HG03039 (cell line): ENCODE measurements at regions not wholly inside any gene's neighbourhood (a gene's known extent, or its start where the extent isn't known, plus 50 kb on each side); places are given as distances from the start of the nearest gene placed in this dataset.

Experiments
- ATAC-seq: cut with Tn5 transposase; IDR thresholded peaks from one replicate; pipeline ENCODE4 v1.9.1; 2021; ENCODE audit warnings: mild to moderate bottlenecking, moderate library complexity; ENCODE audit not compliant: unreplicated experiment

DNA sequence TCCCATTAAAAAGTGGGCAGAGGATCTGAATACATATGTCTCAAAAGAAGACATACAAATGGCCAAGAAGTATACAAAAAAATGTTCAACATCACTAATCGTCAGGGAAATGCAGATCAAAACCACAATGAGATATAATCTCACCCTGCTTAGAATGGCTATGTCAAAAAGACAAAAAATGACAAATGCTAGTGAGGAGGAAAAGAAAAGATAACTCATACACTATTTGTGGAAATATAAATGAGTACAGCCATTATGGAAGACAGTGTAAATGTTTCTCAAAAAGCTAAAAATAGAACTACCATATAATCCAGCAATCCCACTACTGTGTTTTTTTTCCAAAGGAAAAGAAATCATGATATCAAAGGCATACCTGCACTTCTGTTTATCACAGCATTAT lies 450.7 kb downstream of the EFNA5 start:
- no peak for ATAC-seq

DNA sequence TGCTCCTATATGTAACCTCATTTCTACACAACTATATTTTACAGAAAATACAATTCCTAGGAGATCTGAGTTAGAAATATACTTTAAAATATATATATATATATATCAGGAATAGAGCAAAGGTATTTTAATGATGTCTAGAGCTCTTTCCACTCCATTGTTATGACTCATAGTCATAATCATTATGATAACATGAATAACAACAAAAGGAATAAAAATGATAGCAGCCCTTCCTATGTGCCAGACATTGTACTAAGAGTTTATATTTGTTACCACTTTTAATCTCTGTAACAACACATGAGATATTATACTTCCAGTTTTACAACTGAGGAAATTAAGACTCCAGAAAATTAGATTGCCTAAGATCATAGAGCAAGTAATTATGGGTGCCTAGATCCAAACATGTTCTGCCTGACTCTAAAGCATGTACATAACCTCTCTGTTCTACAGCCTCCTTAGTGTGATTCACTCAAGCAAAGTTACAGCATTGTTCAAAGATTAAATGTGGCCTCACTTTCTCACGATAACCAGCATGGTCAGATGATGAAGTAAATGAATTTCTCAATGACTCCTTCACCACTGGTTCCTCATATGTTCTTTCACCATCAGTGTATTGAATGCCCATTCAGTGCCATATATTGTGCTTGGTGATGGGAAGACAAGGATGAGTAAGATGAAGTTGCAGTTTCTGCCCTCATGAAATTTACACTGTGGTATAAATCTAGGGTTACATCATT lies 452.1 kb downstream of the EFNA5 start:
- no peak for ATAC-seq

DNA sequence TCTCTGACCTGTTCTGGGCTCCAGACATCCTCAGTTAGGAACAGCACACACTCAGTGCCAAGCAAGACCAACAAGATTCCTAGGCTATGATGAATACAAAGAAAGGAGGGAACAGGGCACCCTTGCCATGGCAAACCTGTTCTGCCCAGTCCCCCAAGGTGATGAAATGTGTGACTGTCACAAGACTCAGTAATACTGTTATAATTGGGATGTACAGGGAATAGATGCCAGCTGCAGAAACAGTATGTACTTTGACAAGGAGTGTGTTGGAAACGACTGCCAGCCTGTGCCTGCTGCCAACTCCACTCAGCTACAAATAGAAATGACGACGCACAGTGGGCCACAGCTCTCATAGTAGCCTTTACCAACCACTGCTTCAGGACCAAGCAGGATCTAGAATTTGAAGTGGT lies 453.0 kb downstream of the EFNA5 start:
- no peak for ATAC-seq

DNA sequence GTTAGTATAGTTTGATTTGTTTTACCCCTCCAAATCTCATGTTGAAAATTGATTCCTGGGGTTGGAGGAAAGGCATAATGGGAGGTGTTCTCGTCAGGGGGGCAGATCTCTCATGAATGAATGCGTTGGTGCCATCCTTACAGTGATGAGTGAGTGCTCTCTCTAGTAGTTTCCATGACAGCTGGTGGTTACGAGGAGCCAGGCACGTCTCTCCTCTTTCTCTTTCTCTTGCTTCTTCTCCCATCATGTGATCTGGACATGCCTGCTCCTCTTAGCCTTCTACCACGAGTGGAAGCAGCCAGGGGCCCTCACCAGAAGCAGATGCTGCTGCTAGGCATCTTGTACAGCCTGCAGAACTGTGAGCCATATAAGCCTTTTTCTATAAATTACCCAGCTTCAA lies 454.1 kb downstream of the EFNA5 start:
- ATAC-seq, result no peak

DNA sequence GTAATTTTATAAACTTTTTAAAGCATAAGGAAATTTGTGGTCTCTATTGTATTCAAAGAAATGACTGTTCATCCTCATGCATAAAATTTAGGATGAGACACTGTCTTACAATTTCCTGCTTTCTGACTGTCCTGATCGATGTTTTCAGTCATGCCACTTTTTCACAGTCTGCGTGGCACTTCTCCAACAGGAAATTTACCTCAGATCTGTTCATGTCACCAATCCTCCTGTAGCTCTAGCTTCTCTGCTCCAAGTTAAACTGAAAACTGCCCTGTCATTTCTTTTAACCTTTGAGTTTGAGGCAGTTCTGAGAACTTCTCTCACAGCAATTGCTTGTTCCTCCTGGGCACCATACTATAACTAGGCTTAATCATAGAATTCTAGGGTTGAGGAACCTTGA lies 455.1 kb downstream of the EFNA5 start:
- ATAC-seq, result no peak

DNA sequence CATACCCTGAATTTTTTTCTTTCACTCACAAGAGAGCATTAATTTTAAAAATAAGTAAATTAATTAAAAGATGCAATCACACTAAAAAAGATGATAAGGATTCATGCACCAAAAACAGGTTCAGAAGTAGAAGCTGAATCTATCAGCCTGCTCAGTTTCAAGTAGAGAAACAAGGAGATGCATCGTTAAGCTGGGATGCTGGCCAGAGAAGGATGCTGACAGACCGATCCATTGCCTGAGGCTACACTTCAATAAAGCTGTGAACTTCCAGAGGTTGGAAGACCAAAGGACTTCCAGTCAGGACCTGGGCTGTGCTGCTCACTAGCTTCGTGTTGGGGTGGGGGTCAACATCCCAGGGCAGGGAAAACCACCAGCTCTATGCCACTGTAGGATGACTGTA lies 457.7 kb downstream of the EFNA5 start:
- ATAC-seq, result no peak

DNA sequence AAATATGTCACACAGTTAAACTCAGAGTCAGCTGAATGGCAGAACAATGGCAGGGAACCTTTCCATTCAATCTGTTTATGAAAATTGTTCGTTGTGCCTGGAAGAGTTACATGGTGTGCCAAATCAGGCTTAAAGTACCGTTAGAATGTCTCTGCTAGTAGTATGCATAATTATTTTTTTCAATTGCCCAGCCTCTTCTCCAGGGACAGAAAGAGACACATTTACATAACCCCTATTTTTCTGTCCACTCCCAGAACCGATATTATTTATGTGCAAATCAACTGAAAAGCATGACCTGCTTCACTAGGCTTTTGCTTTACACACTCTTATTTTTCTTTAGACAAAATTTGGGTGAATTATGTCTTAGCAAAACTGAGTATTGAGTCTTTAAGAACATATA lies 459.1 kb downstream of the EFNA5 start:
- no peak for ATAC-seq

DNA sequence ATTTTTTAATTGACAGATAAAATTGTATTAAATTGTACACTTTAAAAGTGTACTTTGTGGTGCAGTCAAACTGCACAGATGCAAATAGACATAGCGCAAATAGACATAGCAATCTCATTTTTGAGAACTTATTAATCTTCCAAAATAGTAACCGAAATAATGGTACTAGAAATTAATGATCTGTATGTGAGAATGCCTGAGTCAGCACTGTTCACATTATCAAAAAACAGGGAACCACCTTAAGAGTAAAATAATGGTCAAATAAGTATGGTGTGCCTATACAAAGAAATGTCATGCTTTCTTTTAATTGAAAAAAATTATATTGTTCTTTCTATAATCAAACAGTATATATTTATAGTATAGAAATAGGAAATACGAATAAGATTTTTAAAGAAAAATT lies 461.9 kb downstream of the EFNA5 start:
- no peak for ATAC-seq

DNA sequence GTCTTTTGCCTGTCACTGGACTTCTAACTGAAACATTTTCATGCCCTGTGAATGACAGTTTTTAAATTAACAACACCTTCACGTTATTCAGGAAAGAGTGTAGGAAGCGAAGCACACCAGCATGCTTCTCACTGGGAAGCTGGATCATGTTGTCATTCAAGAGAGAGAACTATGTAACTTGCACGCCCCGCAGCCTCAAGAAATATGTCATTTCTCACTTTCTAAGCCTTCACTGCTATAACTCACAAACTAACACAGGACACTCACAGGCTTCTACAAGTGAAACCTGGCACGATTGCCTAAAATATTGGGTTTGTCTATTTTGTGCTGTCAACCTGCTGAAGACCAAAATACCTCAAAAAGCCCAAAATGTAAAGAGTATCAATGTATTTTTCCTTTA lies 466.3 kb downstream of the EFNA5 start:
- no peak for ATAC-seq

DNA sequence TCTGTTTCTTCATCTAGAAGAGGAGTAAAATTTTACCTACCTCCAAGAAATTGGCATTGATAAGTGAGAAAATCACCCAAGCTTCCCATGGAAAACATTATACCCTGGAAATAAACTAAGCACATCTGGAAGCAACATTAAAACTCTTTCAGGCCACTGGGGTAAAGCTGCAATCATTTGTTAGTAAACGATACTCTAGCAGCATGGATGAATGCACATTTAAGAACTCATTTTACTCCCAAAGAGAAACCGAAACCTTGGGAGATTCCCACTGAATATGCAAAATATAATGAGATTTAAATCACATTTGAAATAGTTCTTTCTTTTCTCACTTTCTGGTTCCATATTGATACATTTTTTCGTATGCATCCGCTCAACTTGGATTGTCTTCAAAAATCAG lies 467.5 kb downstream of the EFNA5 start:
- no peak for ATAC-seq

DNA sequence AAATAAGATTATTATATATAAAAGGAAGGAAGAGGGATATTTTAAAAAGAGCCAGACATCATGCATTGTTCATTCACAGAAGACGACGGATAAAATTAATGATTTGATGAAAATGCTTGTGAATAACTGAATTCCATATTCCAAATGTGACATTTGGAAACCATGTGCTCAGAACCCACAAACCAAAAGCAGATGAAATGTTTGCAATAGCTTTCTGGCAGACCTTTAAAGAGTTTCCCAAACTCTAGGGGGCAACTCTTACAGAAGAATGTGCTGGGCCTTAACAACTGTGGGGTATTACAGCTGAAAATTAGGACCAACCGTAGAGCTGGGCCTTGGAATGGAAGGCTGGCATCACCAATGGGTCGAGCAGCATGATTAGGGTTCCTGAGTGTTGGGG lies 471.0 kb downstream of the EFNA5 start:
- no peak for ATAC-seq

DNA sequence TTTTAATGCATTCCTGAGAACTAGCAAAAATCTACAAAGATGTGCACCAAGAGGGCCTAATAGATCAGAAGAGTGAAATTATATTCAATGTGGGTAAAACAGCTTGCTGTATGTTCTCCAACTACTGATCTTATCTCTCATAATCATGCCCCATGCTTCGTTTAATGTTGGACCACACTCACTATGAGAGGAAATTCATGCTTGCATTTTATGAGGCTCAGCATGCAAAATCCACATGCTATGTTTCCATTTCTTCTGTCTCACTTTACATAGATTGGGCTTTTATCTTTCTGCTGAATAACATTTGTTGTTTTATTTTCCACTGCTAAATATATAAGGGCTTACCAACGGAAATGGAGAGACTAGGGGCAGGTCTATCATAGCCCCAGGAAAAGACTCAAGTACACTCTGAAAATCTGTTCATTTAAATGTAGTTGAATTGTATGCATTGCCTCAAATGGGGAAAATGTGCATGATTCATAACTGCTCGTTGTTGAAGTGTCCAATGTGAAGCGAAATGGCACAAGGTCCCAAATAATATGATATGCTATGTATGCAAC lies 474.2 kb downstream of the EFNA5 start:
- ATAC-seq, result no peak

DNA sequence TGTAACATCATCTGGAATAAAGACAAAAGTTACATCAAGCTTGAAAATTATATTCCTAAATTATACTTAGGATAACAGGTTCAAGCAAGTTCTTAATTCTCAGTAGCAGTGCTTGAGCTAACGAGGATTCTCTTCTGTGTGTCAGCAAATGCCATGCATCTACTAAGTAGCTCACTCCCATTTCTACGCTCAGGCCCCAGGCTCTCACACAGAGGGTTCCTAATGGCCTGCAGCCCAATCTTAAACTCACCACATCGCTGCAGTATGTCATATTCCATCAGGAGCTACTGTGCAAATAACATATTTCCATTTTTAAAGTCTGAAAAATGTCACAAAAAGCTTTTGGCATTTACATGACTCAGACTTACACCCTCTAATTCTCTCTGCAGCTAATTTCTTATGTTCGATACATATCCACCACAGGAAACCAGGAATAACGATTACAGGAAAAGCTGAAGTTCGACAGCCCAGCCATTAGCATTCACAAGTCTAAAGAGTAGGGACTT lies 474.8 kb downstream of the EFNA5 start:
- no peak for ATAC-seq

DNA sequence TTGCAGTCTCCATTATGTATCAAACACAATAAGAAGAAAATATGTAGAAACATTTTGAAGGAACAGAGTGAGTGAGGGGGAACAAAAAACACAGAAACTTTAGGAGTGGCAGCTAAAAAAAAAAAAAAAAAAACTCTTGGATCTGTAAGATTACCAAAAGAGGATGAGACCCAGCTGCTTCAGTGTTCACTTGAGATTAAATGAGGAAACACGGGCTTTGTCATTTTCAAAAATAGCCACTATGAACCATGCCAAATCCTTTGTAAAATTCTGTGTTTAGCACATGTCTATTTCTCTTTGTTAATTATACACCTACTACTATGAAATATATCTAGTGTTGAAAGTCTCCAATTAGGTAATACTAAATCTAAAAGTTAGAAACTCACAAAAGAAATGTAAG lies 485.9 kb downstream of the EFNA5 start:
- ATAC-seq, result no peak

DNA sequence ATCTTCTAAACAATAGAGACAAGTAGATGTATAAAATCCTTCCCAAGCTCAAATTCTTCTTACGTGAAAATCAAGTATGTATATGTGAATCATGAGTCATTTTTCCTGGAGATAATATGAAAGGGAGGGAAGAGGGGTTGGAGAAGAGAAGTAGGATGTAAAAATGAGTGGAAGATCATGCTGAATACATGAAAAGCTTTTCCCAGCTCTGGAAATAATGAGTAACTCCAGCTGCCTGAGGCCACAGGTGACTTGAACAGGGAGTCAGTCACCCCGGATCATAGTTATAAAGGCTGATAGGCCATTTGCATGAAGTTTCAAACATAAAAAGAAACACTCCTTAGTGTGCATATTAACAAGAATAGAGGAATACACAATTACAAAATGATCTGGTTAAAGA lies 486.7 kb downstream of the EFNA5 start:
- no peak for ATAC-seq

DNA sequence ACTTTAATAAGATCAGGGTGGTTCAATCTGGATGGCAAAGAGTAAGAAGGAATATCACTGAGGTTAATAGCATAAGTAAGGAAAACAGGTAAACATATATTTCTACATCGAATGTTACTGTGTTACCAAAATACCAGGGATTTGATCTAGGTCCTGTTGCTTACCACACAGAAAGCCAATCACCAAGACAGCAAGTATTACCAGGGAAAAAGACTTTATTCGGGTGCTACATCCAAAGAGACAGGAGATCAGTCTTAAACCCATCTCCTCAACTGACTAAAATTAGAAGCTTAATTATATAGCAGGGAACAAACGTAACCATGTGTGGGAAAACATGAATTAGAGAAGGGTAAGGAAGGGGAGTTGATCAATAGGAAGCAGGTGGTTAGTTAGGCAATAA lies 500.1 kb downstream of the EFNA5 start:
- ATAC-seq, result no peak

DNA sequence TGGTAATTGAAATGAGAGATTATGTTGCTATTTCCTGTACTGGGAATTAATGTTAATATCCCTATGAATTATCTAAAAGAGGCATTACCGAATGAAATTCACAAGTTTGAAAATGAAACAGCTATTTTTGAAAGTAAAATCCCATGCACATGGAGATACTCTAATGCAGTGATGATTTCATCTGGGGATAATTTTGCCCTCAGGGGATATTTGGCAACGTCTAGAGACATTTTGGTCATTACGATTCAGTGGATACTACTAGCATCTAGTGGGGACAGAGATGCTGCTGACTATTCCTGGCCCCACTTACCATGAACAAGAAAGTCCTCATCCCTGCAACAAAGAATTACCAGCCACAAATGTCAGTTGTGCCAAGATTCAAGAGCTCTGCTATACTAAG lies 500.9 kb downstream of the EFNA5 start:
- ATAC-seq, result no peak

DNA sequence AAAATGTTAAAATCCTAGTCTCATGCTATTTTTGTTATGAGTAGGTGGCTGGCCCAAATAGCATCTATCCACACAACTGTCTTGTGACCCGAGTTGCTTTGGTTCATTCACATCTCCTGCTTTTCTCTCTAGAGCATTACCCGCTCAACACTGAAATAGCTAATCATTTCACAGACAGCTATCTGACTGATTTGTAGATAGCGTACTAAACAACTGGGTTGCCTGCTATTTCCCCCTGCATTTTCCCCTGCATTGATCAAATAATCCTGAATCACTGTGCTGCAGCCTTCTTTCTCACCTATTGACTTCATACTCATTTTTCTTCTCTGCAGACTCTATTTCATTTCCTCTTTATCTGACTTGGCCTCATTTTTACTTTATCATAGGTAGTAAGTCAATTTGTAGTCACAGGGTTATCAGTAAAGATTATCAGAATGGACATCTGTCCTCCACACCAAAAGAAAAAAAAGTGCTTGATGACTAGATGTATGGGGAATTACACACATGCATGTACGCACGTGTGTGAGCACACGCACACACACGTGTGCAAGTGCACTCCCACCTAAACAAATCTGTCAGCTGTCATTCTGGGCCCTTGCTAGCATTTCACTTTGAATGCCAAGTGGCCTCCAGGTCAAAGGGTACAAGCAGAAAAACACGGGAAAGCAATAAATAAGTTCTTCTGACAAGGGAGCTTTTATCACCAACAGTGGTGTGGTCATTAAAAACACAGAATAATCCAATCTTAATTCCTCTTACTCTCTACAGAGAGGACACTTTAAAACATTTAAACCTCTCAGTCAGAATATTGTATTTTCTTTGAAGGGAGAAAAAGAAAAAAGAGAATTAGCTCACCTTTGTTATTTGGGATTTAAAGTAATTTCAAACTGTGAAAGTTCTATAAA lies 501.6 kb downstream of the EFNA5 start:
- no peak for ATAC-seq

DNA sequence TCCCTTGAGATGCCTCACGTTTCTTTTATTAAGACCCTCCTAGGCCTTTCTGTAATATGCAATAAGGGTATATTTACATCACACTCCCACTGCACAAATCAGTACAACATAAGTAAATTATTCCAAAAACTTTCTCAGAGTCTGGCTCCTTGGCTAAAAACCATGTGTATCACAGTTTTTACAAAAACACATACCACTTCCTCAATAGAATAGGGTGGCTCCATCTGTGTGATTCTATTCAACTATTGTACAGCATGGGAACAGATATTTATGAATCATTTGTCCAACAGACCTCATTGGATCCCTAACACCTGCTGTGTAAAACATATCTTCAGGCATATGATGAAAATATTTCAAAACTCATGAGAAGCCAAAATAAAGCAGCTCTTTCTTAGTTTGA lies 502.7 kb downstream of the EFNA5 start:
- no peak for ATAC-seq

DNA sequence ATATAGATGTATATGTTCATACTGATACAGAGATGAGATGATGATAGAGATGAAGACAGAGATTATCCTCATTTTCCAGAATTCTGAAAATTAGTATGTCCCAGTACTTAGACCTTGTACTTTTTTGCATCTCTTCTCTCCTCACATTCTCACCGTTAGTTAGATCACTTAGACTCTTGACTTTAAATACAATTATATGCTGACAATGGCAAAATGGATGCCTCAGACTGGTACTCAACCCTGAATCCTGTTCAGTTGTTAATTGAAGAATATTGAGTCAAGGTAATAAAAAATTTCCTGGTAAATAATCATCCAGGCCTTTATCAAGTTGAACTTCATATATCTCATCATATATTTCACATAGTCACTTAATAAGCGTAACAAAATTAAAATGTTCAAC lies 505.4 kb downstream of the EFNA5 start:
- ATAC-seq, result no peak

DNA sequence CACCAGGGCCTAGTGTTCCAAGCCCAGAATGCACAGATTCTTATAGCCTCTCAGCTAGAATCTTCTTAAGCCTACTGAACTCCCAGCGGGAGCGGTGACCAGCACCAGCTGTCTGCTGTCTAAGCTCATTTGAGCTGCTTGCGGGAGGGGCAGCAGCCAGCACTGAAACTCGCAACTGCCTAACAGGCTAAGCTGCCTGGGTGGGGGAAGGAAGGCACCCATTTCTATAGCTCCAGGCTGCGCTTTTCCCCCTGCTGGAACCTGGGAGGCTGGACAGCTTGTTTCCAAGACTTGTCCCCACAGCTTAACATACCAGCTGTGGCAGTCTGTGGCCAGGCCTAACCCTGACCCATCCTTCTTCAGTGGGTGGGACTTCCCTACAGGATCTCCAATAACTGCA lies 512.9 kb downstream of the EFNA5 start:
- no peak for ATAC-seq

DNA sequence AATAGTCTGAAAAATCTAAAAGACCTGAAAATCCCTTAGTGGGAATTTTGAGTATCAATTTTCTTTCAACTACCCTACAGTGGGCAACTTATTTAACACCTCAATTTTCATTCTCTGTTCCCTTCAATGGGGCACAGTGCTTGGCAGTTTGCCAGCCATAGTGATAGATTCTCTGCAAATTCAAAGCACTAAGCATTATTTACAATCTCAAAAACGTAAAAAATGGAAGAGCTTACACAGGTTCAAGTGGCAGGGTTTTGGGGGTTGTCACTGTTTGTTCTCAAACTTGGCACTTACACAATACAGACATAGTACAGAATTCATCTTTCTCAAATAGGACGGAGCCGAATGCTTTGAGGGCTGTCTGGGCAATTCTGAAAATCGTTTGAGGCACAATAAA lies 515.0 kb downstream of the EFNA5 start:
- ATAC-seq, result no peak
